ENCODE measurements at regions not wholly inside any gene's neighbourhood (a gene's known extent, or its start where the extent isn't known, plus 50 kb on each side); places are given as distances from the start of the nearest gene placed in this dataset.

GRCh38 chr4:26173619-26174018 is 147.2 kb upstream of the RBPJ start:
- POLR2A ChIA-PET: no interaction called here
- Mint-ChIP-seq H3K36me3 (ENCODE audit: low read depth) (no peaks in the 10 kb centered on the region), H3K4me3 (no peak overlapping the region), H3K27ac (no peak overlapping the region), H3K27me3 (ENCODE audit: low read depth) (peaks cover 4% of the 10 kb centered on the region), H3K9me3 (ENCODE audit: insufficient read depth) (no peaks in the 10 kb centered on the region), H3K4me1 (ENCODE audit: low read depth) (peaks cover 3% of the 10 kb centered on the region)
- no peak for ATAC-seq
- CTCF ChIA-PET: interaction anchor here (2.4 kb wide), 1 partner anchor 40 kb away, joined by 6 read pairs; no protein-coding TSS in a partner anchor
- no peak for DNase-seq

- H3K4me1 Mint-ChIP-seq (ENCODE audit: low read depth): peaks cover 3% of the 10 kb centered on the region
- POLR2A ChIA-PET: no interaction called here
- peaks cover 4% of the 10 kb centered on the region for H3K27me3 Mint-ChIP-seq (ENCODE audit: low read depth)
- H3K27ac Mint-ChIP-seq: no peak overlapping the region
- no peaks in the 10 kb centered on the region for H3K9me3 Mint-ChIP-seq (ENCODE audit: insufficient read depth)
- H3K4me3 Mint-ChIP-seq: no peak overlapping the region
- ATAC-seq (no peak), DNase-seq (no peak)
- CTCF ChIA-PET: interaction anchor here (1.1 to 2.4 kb wide), 2 partner anchors 14 to 41 kb away, joined by 3 to 6 read pairs; no protein-coding TSS in a partner anchor
- H3K36me3 Mint-ChIP-seq (ENCODE audit: low read depth): no peaks in the 10 kb centered on the region
Measured at GRCh38 chr4:26174027-26174426, 146.8 kb upstream of the RBPJ start.

GRCh38 chr4:26175006-26175786 is 145.6 kb upstream of the RBPJ start:
- no peak for DNase-seq
- POLR2A ChIA-PET: no interaction called here

GRCh38 chr4:26175905-26176470 is 144.8 kb upstream of the RBPJ start:
- ATAC-seq: no peak
- POLR2A ChIA-PET: no interaction called here
- Mint-ChIP-seq H3K9me3 (ENCODE audit: insufficient read depth) (no peaks in the 10 kb centered on the region), H3K4me3 (no peak overlapping the region), H3K4me1 (ENCODE audit: low read depth) (peaks cover 3% of the 10 kb centered on the region), H3K36me3 (ENCODE audit: low read depth) (peaks cover 2% of the 10 kb centered on the region), H3K27me3 (ENCODE audit: low read depth) (peaks cover 4% of the 10 kb centered on the region), H3K27ac (no peak overlapping the region)
- CTCF ChIA-PET: interaction anchor here (1.1 kb wide), 1 partner anchor 34 kb away, joined by 3 read pairs; no protein-coding TSS in a partner anchor
- DNase-seq: no peak

More at GRCh38 chr4:26175006-26175786, 145.6 kb upstream of the RBPJ start:
- no peak for ATAC-seq
- Mint-ChIP-seq H3K4me1 (ENCODE audit: low read depth) (peaks cover 3% of the 10 kb centered on the region), H3K36me3 (ENCODE audit: low read depth) (peaks cover 2% of the 10 kb centered on the region), H3K27me3 (ENCODE audit: low read depth) (peaks cover 4% of the 10 kb centered on the region), H3K27ac (no peak overlapping the region), H3K4me3 (no peak overlapping the region), H3K9me3 (ENCODE audit: insufficient read depth) (no peaks in the 10 kb centered on the region)
- CTCF ChIA-PET: interaction anchor here (1.1 kb wide), 1 partner anchor 15 kb away, joined by 3 read pairs; no protein-coding TSS in a partner anchor

- Mint-ChIP-seq H3K36me3 (ENCODE audit: low read depth) (peaks cover 2% of the 10 kb centered on the region), H3K9me3 (ENCODE audit: insufficient read depth) (no peaks in the 10 kb centered on the region), H3K27me3 (ENCODE audit: low read depth) (peaks cover 4% of the 10 kb centered on the region), H3K4me3 (no peak overlapping the region), H3K27ac (no peak overlapping the region), H3K4me1 (ENCODE audit: low read depth) (peaks cover 3% of the 10 kb centered on the region)
- ChIA-PET POLR2A (no interaction called here), CTCF (interaction anchor here (1.1 kb wide), 1 partner anchor 35 kb away, joined by 3 read pairs; no protein-coding TSS in a partner anchor)
- ATAC-seq: no peak
- DNase-seq: no peak
Measured at GRCh38 chr4:26176598-26177149, 144.1 kb upstream of the RBPJ start.

GRCh38 chr4:26178854-26179253 is 142.0 kb upstream of the RBPJ start:
- no peak for ATAC-seq
- H3K4me3 Mint-ChIP-seq: no peak overlapping the region
- ChIA-PET CTCF (no interaction called here), POLR2A (no interaction called here)
- H3K4me1 Mint-ChIP-seq (ENCODE audit: low read depth): peaks cover 3% of the 10 kb centered on the region
- H3K9me3 Mint-ChIP-seq (ENCODE audit: insufficient read depth): no peaks in the 10 kb centered on the region
- no peak overlapping the region for H3K27ac Mint-ChIP-seq
- no peak for DNase-seq
- H3K27me3 Mint-ChIP-seq (ENCODE audit: low read depth): no peaks in the 10 kb centered on the region
- peaks cover 2% of the 10 kb centered on the region for H3K36me3 Mint-ChIP-seq (ENCODE audit: low read depth)

- CTCF ChIA-PET: no interaction called here
- peaks cover 3% of the 10 kb centered on the region for H3K4me1 Mint-ChIP-seq (ENCODE audit: low read depth)
- POLR2A ChIA-PET: no interaction called here
- ATAC-seq: no peak
- DNase-seq: no peak
- peaks cover 2% of the 10 kb centered on the region for H3K36me3 Mint-ChIP-seq (ENCODE audit: low read depth)
- no peaks in the 10 kb centered on the region for H3K27me3 Mint-ChIP-seq (ENCODE audit: low read depth)
- no peak overlapping the region for H3K27ac Mint-ChIP-seq
- H3K4me3 Mint-ChIP-seq: no peak overlapping the region
- no peaks in the 10 kb centered on the region for H3K9me3 Mint-ChIP-seq (ENCODE audit: insufficient read depth)
Measured at GRCh38 chr4:26179316-26179760, 141.5 kb upstream of the RBPJ start.

- Mint-ChIP-seq H3K9me3 (ENCODE audit: insufficient read depth) (no peaks in the 10 kb centered on the region), H3K4me1 (ENCODE audit: low read depth) (no peaks in the 10 kb centered on the region), H3K27ac (no peak overlapping the region), H3K4me3 (no peak overlapping the region), H3K27me3 (ENCODE audit: low read depth) (no peaks in the 10 kb centered on the region), H3K36me3 (ENCODE audit: low read depth) (peaks cover 2% of the 10 kb centered on the region)
- POLR2A ChIA-PET: interaction anchor here (0.6 kb wide), 1 partner anchor 233 kb away, joined by 6 read pairs; no protein-coding TSS in a partner anchor
- CTCF ChIA-PET: no interaction called here
- DNase-seq: no peak
- ATAC-seq: no peak
Measured at GRCh38 chr4:26181616-26182015, 139.2 kb upstream of the RBPJ start.

GRCh38 chr4:26183017-26183416 is 137.8 kb upstream of the RBPJ start:
- Mint-ChIP-seq H3K27me3 (ENCODE audit: low read depth) (no peaks in the 10 kb centered on the region), H3K4me1 (ENCODE audit: low read depth) (no peaks in the 10 kb centered on the region), H3K27ac (no peak overlapping the region), H3K4me3 (no peak overlapping the region), H3K9me3 (ENCODE audit: insufficient read depth) (no peaks in the 10 kb centered on the region), H3K36me3 (ENCODE audit: low read depth) (peaks cover 2% of the 10 kb centered on the region)
- ChIA-PET CTCF (no interaction called here), POLR2A (no interaction called here)
- no peak for DNase-seq
- ATAC-seq: no peak

GRCh38 chr4:26185436-26185835 is 135.4 kb upstream of the RBPJ start:
- H3K27ac Mint-ChIP-seq: no peak overlapping the region
- H3K4me3 Mint-ChIP-seq: no peak overlapping the region
- no peaks in the 10 kb centered on the region for H3K4me1 Mint-ChIP-seq (ENCODE audit: low read depth)
- no peaks in the 10 kb centered on the region for H3K9me3 Mint-ChIP-seq (ENCODE audit: insufficient read depth)
- ChIA-PET CTCF (interaction anchor here (1.0 to 1.2 kb wide), 2 partner anchors 9 to 12 kb away, joined by 3 read pairs; no protein-coding TSS in a partner anchor), POLR2A (no interaction called here)
- no peak for DNase-seq
- ATAC-seq: no peak
- H3K27me3 Mint-ChIP-seq (ENCODE audit: low read depth): no peaks in the 10 kb centered on the region
- no peaks in the 10 kb centered on the region for H3K36me3 Mint-ChIP-seq (ENCODE audit: low read depth)

GRCh38 chr4:26191353-26191752 is 129.5 kb upstream of the RBPJ start:
- Mint-ChIP-seq H3K27me3 (ENCODE audit: low read depth) (no peaks in the 10 kb centered on the region), H3K4me3 (no peak overlapping the region), H3K36me3 (ENCODE audit: low read depth) (peaks cover 3% of the 10 kb centered on the region), H3K27ac (no peak overlapping the region), H3K4me1 (ENCODE audit: low read depth) (peaks cover 25% of the 10 kb centered on the region), H3K9me3 (ENCODE audit: insufficient read depth) (no peaks in the 10 kb centered on the region)
- DNase-seq (no peak), ATAC-seq (no peak)
- POLR2A ChIA-PET: no interaction called here
- CTCF ChIA-PET: interaction anchor here (0.6 to 1.2 kb wide), 2 partner anchors 10 to 12 kb away, joined by 3 to 5 read pairs; no protein-coding TSS in a partner anchor
